HFFc6 (cell line): ENCODE measurements at regions not wholly inside any gene's neighbourhood (a gene's known extent, or its start where the extent isn't known, plus 50 kb on each side); places are given as distances from the start of the nearest gene placed in this dataset.

Source experiments
- DNase-seq: peaks from one replicate; pipeline ENCODE4 v3.0.0-alpha.2; 2018
- H3K27ac Mint-ChIP-seq: 2 replicates; pipeline ENCODE4 v1.8.0; 2020; ENCODE audit warnings: mild to moderate bottlenecking, mixed read lengths
- H3K27me3 Mint-ChIP-seq: 2 replicates; pipeline ENCODE4 v1.8.0; 2021; ENCODE audit warnings: mild to moderate bottlenecking, moderate library complexity, mixed read lengths; ENCODE audit not compliant: insufficient read depth
- H3K36me3 Mint-ChIP-seq: 2 replicates; pipeline ENCODE4 v1.8.0; 2021; ENCODE audit warnings: low read depth, mixed read lengths
- H3K4me1 Mint-ChIP-seq: 2 replicates; pipeline ENCODE4 v1.8.0; 2020; ENCODE audit warnings: low read depth, mixed read lengths
- H3K4me3 Mint-ChIP-seq: 2 replicates; pipeline ENCODE4 v1.8.0; 2020; ENCODE audit warnings: mild to moderate bottlenecking, moderate library complexity, mixed read lengths
- H3K9me3 Mint-ChIP-seq: 2 replicates; pipeline ENCODE4 v1.8.0; 2020; ENCODE audit warnings: mild to moderate bottlenecking, mixed read lengths
- CTCF ChIP-seq: fragments of 200-600 bp; sonication (generic); IDR thresholded peaks from 2 replicates; pipeline ENCODE4 v1.5.0; 2021; ENCODE audit warnings: antibody characterized with exemption, mild to moderate bottlenecking

- Mint-ChIP-seq H3K9me3 (peaks cover 20% of the 10 kb centered on the region), H3K27me3 (peaks cover 2% of the 10 kb centered on the region), H3K4me3 (no peak overlapping the region), H3K4me1 (no peaks in the 10 kb centered on the region), H3K36me3 (no peaks in the 10 kb centered on the region), H3K27ac (no peak overlapping the region)
- no peak for TF ChIP-seq CTCF
- no peak for DNase-seq
Observed at GRCh38 chr4:114527170-114527569, 71.4 kb upstream of the UGT8 start.

GRCh38 chr4:114527637-114528036, 71.0 kb upstream of the UGT8 start:
- no peak overlapping the region for H3K4me3 Mint-ChIP-seq
- H3K27me3 Mint-ChIP-seq, result peaks cover 2% of the 10 kb centered on the region
- no peaks in the 10 kb centered on the region for H3K4me1 Mint-ChIP-seq
- no peak for DNase-seq
- H3K9me3 Mint-ChIP-seq, result peaks cover 20% of the 10 kb centered on the region
- H3K36me3 Mint-ChIP-seq, result no peaks in the 10 kb centered on the region
- no peak for TF ChIP-seq CTCF
- no peak overlapping the region for H3K27ac Mint-ChIP-seq

- no peaks in the 10 kb centered on the region for H3K36me3 Mint-ChIP-seq
- no peaks in the 10 kb centered on the region for H3K4me1 Mint-ChIP-seq
- H3K27me3 Mint-ChIP-seq, result peaks cover 1% of the 10 kb centered on the region; the same call in 1 of the 2 replicates
- no peak overlapping the region for H3K4me3 Mint-ChIP-seq
- TF ChIP-seq CTCF, result no peak
- H3K9me3 Mint-ChIP-seq, result no peaks in the 10 kb centered on the region
- no peak for DNase-seq
- no peak overlapping the region for H3K27ac Mint-ChIP-seq
Observed at GRCh38 chr4:114535725-114536124, 62.9 kb upstream of the UGT8 start.

- Mint-ChIP-seq H3K27me3 (no peaks in the 10 kb centered on the region), H3K36me3 (no peaks in the 10 kb centered on the region), H3K9me3 (no peaks in the 10 kb centered on the region), H3K27ac (no peak overlapping the region), H3K4me1 (no peaks in the 10 kb centered on the region), H3K4me3 (no peak overlapping the region)
- no peak for DNase-seq
- no peak for TF ChIP-seq CTCF
Observed at GRCh38 chr4:114537352-114537751, 61.3 kb upstream of the UGT8 start.

- no peak for DNase-seq
- H3K27ac Mint-ChIP-seq, result no peak overlapping the region
- no peak for TF ChIP-seq CTCF
- no peak overlapping the region for H3K4me3 Mint-ChIP-seq
- no peaks in the 10 kb centered on the region for H3K4me1 Mint-ChIP-seq
- no peaks in the 10 kb centered on the region for H3K27me3 Mint-ChIP-seq
- H3K36me3 Mint-ChIP-seq, result no peaks in the 10 kb centered on the region
- H3K9me3 Mint-ChIP-seq, result no peaks in the 10 kb centered on the region
Observed at GRCh38 chr4:114538012-114538617, 60.5 kb upstream of the UGT8 start.

GRCh38 chr4:114539985-114540384, 58.6 kb upstream of the UGT8 start:
- no peak for DNase-seq
- Mint-ChIP-seq H3K27me3 (no peaks in the 10 kb centered on the region), H3K27ac (no peak overlapping the region), H3K4me1 (no peaks in the 10 kb centered on the region), H3K4me3 (no peak overlapping the region), H3K36me3 (no peaks in the 10 kb centered on the region), H3K9me3 (no peaks in the 10 kb centered on the region)
- TF ChIP-seq CTCF, result no peak
